ENCODE measurements at regions not wholly inside any gene's neighbourhood (a gene's known extent, or its start where the extent isn't known, plus 50 kb on each side); places are given as distances from the start of the nearest gene placed in this dataset.

DNA sequence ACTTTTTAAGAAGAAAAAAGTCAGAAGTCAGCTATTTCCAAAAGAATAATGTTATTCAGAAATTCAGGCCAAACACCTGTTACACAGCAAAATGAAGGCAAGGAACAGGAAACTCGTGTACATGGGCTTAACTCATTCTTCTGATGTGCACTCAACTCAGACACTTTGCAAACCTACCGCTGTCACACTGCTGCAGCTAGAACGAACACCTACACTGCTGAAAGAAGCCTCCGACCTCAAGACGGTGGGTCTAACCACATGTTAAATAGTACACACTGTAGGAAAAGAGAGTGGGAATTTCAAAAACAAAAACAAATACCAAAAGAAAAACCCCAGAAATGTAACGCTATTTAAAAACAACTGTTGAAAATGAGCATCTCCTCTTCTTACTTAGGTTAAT is 384.5 kb downstream of the IRX1 start:
- TF ChIP-seq, protein P1, sequence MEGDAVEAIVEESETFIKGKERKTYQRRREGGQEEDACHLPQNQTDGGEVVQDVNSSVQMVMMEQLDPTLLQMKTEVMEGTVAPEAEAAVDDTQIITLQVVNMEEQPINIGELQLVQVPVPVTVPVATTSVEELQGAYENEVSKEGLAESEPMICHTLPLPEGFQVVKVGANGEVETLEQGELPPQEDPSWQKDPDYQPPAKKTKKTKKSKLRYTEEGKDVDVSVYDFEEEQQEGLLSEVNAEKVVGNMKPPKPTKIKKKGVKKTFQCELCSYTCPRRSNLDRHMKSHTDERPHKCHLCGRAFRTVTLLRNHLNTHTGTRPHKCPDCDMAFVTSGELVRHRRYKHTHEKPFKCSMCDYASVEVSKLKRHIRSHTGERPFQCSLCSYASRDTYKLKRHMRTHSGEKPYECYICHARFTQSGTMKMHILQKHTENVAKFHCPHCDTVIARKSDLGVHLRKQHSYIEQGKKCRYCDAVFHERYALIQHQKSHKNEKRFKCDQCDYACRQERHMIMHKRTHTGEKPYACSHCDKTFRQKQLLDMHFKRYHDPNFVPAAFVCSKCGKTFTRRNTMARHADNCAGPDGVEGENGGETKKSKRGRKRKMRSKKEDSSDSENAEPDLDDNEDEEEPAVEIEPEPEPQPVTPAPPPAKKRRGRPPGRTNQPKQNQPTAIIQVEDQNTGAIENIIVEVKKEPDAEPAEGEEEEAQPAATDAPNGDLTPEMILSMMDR (IDR thresholded peaks at IDR 0.05) = no peak
- TF ChIP-seq POLR2AphosphoS5 (IDR thresholded peaks at IDR 0.05; ENCODE audit: insufficient read depth in 1 of 2, low read depth in 1 of 2) = no peak
